NB4 (cell line): ENCODE measurements at regions not wholly inside any gene's neighbourhood (a gene's known extent, or its start where the extent isn't known, plus 50 kb on each side); places are given as distances from the start of the nearest gene placed in this dataset.

Experiments
- MYC ChIP-seq: IDR thresholded peaks from 2 replicates; pipeline ENCODE4 v1.6.1; 2011; ENCODE audit warnings: low read depth, low read length
- POLR2A ChIP-seq: IDR thresholded peaks from 2 replicates; pipeline ENCODE4 v1.6.1; 2011; ENCODE audit warnings: mild to moderate bottlenecking; ENCODE audit not compliant: insufficient read length; ENCODE audit errors: extremely low read depth
- TF ChIP-seq, protein P1 (sequence below): IDR thresholded peaks from one replicate; pipeline ENCODE4 v1.5.1; 2012; ENCODE audit warnings: low read depth, low read length
- TF ChIP-seq, protein P2 (sequence below): IDR thresholded peaks from 2 replicates; pipeline ENCODE4 v1.6.1; 2011; ENCODE audit warnings: low read depth, low read length

DNA sequence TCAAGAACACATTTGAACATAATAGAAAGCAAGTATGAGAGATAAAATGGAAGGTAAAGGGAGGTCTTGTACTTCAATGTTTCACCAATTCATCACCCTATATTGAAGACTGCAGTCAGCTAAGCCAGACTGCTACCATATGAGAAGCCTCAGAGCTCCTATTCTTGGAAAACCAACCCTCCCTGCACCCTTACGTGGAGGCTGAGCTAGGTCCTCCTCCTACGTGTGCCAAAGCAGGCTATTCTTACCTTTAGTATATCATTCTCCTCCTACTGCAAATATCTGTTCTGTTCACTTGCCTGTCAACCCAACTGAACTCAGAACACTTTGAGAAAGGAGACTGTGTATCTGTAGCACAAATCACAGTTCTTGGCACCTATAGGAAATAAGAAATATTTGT is 255.8 kb upstream of the HNRNPA3 start:
- TF ChIP-seq, protein P1, sequence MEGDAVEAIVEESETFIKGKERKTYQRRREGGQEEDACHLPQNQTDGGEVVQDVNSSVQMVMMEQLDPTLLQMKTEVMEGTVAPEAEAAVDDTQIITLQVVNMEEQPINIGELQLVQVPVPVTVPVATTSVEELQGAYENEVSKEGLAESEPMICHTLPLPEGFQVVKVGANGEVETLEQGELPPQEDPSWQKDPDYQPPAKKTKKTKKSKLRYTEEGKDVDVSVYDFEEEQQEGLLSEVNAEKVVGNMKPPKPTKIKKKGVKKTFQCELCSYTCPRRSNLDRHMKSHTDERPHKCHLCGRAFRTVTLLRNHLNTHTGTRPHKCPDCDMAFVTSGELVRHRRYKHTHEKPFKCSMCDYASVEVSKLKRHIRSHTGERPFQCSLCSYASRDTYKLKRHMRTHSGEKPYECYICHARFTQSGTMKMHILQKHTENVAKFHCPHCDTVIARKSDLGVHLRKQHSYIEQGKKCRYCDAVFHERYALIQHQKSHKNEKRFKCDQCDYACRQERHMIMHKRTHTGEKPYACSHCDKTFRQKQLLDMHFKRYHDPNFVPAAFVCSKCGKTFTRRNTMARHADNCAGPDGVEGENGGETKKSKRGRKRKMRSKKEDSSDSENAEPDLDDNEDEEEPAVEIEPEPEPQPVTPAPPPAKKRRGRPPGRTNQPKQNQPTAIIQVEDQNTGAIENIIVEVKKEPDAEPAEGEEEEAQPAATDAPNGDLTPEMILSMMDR: no peak
- TF ChIP-seq, protein P2, sequence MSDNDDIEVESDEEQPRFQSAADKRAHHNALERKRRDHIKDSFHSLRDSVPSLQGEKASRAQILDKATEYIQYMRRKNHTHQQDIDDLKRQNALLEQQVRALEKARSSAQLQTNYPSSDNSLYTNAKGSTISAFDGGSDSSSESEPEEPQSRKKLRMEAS: no peak
- TF ChIP-seq POLR2A (no peak), MYC (no peak)
